Mesothelial cell of epicardium (in vitro differentiated cells): ENCODE measurements at regions not wholly inside any gene's neighbourhood (a gene's known extent, or its start where the extent isn't known, plus 50 kb on each side); places are given as distances from the start of the nearest gene placed in this dataset.

Experiments used
- DNase-seq, 2 experiments: peaks; one replicate each; pipeline ENCODE4 v3.0.0; 2021; ENCODE audit warnings: low spot score in 2 of 2; ENCODE audit not compliant: unreplicated experiment in 2 of 2
- H3K27ac Mint-ChIP-seq: 2 replicates; pipeline ENCODE4 v1.8.0; 2021; ENCODE audit warnings: mixed read lengths
- H3K27me3 Mint-ChIP-seq: 2 replicates; pipeline ENCODE4 v1.8.0; 2021; ENCODE audit warnings: low read depth, mixed read lengths
- H3K36me3 Mint-ChIP-seq: 2 replicates; pipeline ENCODE4 v1.8.0; 2021; ENCODE audit warnings: mixed read lengths
- H3K4me1 Mint-ChIP-seq: 2 replicates; pipeline ENCODE4 v1.8.0; 2021; ENCODE audit warnings: mixed read lengths
- H3K4me3 Mint-ChIP-seq: 2 replicates; pipeline ENCODE4 v1.8.0; 2021; ENCODE audit warnings: mild to moderate bottlenecking, moderate library complexity, mixed read lengths
- H3K9me3 Mint-ChIP-seq: 2 replicates; pipeline ENCODE4 v1.8.0; 2021; ENCODE audit warnings: mixed read lengths
- TF ChIP-seq, protein P1 (sequence below): fragments of 200-600 bp; sonication (generic); IDR thresholded peaks from one replicate; pipeline ENCODE4 v1.5.0; 2021; ENCODE audit warnings: antibody characterized with exemption; ENCODE audit not compliant: unreplicated experiment

DNA sequence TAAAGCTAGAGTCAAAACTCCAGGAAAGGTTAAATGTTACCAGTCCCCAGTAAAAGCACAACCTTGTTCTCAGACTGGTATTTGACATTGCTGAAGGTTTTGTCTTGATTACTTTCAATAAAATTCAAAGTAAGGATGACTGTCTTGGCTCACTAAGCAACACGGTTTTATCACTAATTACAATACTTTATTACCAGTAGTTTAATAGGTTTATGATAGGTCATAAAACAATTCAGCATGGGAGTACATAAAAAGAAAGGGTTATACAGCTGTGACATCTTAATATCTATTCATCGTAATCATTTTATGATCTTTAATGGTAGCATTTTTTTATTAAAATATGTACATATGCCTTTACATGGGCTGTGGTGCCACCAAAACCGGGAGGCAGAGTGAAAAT, 370.7 kb upstream of the IRX2 start:
- TF ChIP-seq, protein P1, sequence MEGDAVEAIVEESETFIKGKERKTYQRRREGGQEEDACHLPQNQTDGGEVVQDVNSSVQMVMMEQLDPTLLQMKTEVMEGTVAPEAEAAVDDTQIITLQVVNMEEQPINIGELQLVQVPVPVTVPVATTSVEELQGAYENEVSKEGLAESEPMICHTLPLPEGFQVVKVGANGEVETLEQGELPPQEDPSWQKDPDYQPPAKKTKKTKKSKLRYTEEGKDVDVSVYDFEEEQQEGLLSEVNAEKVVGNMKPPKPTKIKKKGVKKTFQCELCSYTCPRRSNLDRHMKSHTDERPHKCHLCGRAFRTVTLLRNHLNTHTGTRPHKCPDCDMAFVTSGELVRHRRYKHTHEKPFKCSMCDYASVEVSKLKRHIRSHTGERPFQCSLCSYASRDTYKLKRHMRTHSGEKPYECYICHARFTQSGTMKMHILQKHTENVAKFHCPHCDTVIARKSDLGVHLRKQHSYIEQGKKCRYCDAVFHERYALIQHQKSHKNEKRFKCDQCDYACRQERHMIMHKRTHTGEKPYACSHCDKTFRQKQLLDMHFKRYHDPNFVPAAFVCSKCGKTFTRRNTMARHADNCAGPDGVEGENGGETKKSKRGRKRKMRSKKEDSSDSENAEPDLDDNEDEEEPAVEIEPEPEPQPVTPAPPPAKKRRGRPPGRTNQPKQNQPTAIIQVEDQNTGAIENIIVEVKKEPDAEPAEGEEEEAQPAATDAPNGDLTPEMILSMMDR = no peak
- Mint-ChIP-seq H3K4me3 (no peak overlapping the region), H3K27ac (no peak overlapping the region), H3K4me1 (peaks cover 49% of the 10 kb centered on the region), H3K27me3 (peaks cover 40% of the 10 kb centered on the region), H3K36me3 (no peaks in the 10 kb centered on the region), H3K9me3 (no peaks in the 10 kb centered on the region)
- no peak for DNase-seq

DNA sequence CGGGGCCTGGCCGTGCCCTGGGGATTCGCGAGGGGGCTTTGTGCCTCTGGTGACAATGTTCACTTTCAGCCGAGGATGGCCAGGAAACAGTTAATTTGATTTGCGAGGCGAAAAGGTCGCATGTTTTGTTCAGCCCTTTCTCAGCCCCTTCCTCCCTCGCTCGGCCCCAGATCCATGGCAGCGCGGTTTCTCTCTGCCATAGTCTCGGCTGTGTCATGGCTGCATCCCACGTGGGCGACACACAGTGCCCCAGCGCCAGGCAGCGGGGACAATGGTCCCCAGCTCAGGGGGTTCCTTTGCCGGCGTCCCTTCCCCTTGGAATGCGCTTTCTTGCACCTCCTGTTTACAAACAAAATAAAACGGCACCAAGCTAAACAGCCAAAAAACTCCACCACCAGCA, 370.3 kb upstream of the IRX2 start:
- TF ChIP-seq, protein P1 = no peak
- Mint-ChIP-seq H3K4me3 (no peak overlapping the region), H3K36me3 (no peaks in the 10 kb centered on the region), H3K9me3 (no peaks in the 10 kb centered on the region), H3K27me3 (peaks cover 44% of the 10 kb centered on the region), H3K4me1 (peaks cover 53% of the 10 kb centered on the region), H3K27ac (no peak overlapping the region)
- no peak for DNase-seq

DNA sequence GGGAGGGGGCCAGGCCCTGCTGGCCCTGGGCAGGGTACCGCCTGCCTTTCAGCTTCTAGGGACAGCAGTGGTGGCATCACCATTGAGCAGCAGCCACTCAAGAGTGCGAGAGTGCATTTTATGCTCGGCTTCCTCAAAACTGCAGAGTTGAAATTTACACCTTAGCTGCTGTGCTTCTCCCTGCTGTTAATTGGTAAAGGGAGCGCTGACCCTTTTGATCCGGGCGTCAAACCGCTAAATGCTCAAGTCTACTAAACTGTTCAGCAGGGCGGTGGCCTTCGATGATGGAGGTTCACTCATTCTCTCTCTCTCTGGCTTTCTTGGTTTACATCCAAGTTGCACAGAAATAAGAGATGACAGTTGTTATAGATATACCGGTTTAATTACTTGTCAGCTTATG, 368.6 kb upstream of the IRX2 start:
- Mint-ChIP-seq H3K4me1 (peaks cover 58% of the 10 kb centered on the region), H3K36me3 (no peaks in the 10 kb centered on the region), H3K4me3 (no peak overlapping the region), H3K9me3 (no peaks in the 10 kb centered on the region), H3K27me3 (peaks cover 60% of the 10 kb centered on the region), H3K27ac (no peak overlapping the region)
- DNase-seq = no peak
- TF ChIP-seq, protein P1 = no peak

DNA sequence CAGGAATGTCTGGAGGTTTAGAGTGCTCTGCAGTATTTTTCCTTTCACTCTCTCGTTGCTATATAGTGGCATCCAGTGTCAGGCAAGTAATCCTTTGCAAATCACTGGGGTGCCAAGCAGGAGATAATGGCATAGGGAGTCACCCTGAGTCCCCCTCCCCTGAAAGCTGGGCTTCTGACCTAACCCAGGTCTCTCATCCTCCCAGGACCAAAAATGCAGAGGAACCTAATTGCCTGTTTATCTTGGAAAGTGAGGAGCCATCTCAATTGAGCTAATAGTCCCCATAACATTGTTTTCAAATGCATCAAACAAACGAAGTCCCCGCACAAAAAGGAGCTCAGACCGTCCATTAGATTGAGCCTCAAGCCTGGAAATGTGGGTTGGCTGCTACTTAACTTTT, 368.0 kb upstream of the IRX2 start:
- Mint-ChIP-seq H3K4me1 (peaks cover 58% of the 10 kb centered on the region), H3K27me3 (peaks cover 60% of the 10 kb centered on the region), H3K9me3 (no peaks in the 10 kb centered on the region), H3K27ac (no peak overlapping the region), H3K4me3 (no peak overlapping the region), H3K36me3 (no peaks in the 10 kb centered on the region)
- TF ChIP-seq, protein P1 = no peak
- DNase-seq = no peak

DNA sequence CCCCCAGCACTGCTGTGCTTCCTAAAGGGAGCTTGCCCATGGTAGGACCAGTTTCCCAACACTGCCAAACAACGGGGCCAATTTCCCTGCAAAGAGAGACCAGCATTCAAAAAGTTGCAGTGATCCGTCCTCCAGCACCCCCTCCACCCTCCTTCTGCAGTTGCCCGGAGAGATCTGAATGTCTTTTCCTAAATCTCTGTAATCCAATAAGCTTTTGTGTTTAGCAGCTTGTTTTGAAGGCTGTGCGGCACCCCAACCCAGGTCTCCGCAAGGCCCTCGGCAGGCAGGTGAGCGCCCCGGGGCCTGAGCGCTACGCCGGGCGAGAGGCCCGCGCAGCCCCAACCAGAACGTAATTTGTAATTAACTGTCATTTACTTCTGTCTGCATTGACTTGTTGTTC, 366.9 kb upstream of the IRX2 start:
- Mint-ChIP-seq H3K9me3 (no peaks in the 10 kb centered on the region), H3K4me3 (no peak overlapping the region), H3K4me1 (peaks cover 54% of the 10 kb centered on the region), H3K36me3 (no peaks in the 10 kb centered on the region), H3K27me3 (peaks cover 61% of the 10 kb centered on the region), H3K27ac (no peak overlapping the region)
- TF ChIP-seq, protein P1 = no peak
- DNase-seq = no peak

DNA sequence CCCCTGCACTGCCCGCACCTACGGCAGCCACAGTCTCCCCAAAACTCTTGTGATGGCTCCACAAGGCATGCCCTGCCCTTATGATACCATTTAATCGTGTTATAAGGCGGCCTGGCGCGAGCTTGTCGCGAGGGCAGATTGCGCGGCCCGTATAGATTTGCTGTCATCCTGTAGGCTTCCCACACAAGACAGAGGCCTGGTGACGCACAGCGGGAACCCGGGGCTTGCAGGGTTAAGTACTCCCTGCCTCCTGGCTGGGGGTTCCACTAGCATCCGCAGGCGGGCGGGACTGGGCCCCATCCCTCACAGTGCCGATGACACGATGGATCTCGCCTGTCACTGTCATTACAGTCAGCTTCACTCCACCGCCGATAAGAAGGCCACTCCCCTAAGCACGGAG, 364.9 kb upstream of the IRX2 start:
- TF ChIP-seq, protein P1 = no peak
- Mint-ChIP-seq H3K36me3 (no peaks in the 10 kb centered on the region), H3K9me3 (no peaks in the 10 kb centered on the region), H3K27ac (no peak overlapping the region), H3K27me3 (peaks cover 50% of the 10 kb centered on the region), H3K4me3 (no peak overlapping the region), H3K4me1 (peaks cover 37% of the 10 kb centered on the region)
- DNase-seq = no peak
